GM18517 (cell line): ENCODE measurements at regions not wholly inside any gene's neighbourhood (a gene's known extent, or its start where the extent isn't known, plus 50 kb on each side); places are given as distances from the start of the nearest gene placed in this dataset.

Experiments used
- ATAC-seq: cut with Tn5 transposase; IDR thresholded peaks from one replicate; pipeline ENCODE4 v1.9.1; 2021; ENCODE audit warnings: mild to moderate bottlenecking, moderate library complexity; ENCODE audit not compliant: unreplicated experiment

DNA sequence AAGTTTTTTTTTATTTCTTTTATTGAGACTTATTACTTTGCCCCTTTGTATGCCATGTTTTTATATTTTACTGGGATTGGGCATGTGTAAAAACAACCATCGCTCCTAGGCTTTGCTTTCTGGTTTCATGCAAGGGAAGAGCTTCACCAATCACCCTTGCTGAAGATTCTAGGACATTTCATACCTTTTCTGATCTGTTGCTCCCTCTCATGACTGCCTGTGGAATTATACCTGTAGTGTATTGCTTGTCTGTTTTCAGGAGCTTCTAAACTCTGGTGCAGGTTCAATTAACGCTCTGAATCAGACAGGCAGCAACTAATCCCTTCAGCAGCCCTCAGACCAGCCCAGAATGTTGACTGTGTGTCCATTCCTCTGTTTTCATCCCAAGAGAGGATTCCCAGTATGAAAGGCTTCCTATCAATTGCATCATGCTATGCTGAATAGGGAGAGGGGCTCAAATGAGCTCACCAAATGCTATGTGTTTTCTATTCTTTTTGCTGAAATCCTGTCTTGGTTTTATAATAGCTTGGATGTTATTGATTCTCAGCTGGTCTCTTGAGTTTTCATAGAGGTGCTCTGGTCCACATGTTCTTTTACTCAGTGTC lies 572.9 kb upstream of the CDH6 start:
- no peak for ATAC-seq

DNA sequence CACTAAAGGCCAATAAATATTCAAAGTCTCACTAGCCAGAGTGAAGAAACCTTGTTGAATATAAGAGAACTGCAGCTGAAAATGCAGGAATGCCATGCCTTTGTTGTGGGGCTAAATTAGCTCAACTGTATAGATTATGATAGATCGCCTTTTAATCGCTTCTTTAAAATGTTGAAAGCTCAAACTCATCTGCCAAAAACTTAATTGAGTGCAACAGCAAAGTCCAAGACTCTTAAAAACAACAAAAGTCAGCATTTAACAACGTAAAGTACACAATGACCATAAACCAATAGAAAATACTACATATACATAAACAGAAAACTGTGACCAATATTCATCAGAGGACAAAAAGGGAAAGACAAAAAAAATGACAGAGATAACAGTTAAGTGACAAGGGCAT lies 585.0 kb upstream of the CDH6 start:
- no peak for ATAC-seq

DNA sequence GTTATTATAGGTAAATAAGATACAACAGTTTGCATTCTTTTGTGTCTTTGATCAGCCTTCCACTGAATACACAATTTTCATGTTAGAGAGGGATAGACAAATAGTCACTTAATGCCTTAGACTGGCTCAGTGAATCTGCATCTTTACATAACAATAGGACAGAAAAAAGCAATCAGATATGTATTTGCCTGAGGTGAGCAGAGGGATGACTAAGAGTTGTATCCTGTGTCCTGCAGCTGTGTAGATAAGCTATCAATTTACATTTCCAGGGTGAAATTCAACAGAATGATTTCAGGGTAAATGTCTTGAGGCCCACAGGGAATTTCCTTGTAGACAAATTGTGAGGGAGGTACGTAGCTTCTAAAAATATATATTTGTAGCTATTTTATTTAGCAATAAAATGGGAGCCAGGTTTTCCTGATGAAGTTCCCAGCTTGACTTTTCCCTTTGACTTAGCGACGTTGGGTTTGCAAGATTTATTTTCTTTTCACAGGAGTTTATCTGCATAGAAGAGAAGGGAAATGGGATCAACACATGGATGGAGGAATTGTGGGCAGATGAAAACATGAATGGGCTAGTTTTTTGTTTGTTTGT lies 586.1 kb upstream of the CDH6 start:
- no peak for ATAC-seq

DNA sequence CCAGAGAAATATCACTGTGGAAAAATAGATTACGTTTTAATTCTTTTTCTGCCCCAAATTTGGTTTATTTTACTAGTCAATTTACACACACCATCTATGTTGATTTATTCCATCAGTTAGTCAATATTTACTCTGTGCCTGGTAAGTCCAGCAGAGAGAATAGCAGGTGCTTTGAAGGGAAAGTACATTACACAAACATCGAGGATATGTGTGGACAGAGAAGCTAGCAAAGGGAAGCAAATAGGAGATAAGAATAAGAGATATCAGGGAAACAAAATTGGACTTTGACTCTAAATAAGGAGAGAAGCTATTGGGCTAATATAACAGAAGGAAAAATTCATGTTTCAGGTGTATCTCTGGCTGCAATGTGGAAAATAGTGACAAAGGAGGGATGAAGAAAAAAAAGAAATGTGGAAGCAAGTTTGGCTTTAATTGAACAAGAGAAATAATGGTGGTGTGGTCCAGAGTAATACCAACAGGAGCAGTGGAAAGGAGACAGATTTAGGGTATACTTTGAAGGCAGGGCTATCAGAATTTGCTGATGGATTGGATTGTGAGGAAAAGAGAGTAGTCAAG lies 587.7 kb upstream of the CDH6 start:
- ATAC-seq = no peak

- no peak for ATAC-seq
Observed at GRCh38 chr5:30604648-30605262, 588.7 kb upstream of the CDH6 start.

GRCh38 chr5:30600892-30601291 lies 592.6 kb upstream of the CDH6 start:
- no peak for ATAC-seq

GRCh38 chr5:30596495-30597064 lies 596.9 kb upstream of the CDH6 start:
- no peak for ATAC-seq

GRCh38 chr5:30594331-30594730 lies 599.2 kb upstream of the CDH6 start:
- no peak for ATAC-seq

- ATAC-seq = no peak
Observed at GRCh38 chr5:30592833-30593232, 600.7 kb upstream of the CDH6 start.

DNA sequence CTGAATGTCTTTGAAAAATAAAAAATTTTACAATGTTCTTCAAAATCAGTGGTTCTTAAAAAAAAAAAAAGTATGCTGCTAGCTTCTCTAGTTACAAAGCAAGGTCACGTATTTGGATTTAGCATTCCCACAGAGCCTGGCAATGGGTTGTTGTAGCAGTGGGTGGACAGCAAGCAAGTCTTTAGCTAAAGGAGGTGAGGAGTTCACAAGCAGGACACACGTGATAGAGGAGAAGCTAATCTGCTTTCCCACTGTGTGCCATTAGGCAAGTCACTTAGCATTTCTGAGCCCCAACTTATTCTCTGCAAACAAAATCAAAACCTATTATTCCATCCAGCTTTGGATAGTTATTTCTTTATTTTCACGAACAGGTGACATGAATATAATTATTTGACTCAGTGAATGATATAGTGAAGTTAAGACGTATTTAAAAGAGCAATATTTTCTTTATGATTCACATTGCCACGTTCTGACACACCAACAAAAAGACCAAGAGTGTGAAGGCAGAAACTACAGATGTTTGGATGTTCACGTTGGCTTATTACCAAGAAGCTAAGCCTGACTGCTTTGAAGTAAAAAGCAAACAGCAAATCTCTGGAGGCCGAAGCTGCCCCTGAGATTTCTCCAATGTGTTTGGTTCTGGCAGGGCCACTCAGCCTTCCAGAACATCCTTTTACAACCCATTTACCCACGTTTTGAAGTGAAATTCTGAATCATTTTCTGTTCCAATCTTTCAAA lies 612.1 kb upstream of the CDH6 start:
- no peak for ATAC-seq

DNA sequence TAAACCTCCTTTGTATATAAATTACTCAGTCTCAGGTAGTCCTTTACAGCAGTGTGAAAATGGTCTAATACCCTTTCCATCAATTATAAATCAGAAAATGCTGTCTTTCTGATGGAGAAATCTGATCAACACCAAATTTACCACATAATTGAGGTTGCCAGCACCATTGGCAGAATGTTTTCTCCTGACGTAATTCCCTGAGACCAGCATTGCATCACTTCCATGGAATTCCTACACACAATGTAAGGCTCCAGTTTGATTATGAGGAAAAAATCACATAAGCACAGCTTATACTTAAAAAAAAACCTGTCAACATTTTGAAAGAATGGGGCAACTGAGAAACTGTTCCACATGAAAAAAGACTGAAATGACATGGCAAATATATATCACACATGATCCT lies 618.7 kb upstream of the CDH6 start:
- no peak for ATAC-seq

DNA sequence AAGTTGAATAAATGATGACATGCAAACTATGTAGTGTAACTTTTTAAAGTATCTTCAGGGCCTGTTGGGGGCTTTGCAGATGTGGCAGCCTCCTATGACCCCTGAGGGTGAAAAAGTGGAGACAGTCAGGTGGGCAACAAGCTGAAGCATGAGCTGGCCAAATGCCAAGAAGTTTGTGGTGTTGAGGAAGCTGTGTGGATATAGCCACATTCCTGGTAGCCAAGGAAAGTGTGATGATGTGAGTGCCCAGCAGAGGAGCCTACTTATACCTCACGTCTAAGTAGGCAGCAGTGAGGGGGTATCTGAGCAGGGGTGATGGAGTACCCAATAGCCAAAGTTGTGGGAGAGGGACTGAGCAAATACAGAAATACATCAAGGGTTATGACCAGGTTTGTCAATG lies 621.2 kb upstream of the CDH6 start:
- no peak for ATAC-seq

- ATAC-seq = no peak
Observed at GRCh38 chr5:30561771-30562170, 631.7 kb upstream of the CDH6 start.

DNA sequence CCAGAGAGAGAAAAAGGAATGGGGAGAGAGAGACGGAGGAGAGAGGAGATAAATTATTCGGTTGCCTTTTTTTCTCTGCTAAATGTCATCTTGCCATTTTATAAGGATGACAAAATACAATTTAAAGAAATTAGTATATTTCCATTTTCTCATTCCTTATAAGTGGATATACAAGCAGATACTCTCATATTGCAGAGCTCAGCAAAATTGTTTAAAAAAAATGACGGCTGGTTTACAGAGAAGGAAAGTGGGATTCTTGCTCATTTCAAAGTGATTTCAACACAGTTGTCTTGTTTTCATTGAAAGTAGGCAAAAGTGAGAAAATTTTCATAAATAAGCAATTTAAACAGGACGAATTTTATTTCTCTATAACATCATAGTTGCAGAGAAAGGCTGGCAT lies 641.9 kb upstream of the CDH6 start:
- no peak for ATAC-seq

GRCh38 chr5:30548580-30549305 lies 644.7 kb upstream of the CDH6 start:
- ATAC-seq = no peak

DNA sequence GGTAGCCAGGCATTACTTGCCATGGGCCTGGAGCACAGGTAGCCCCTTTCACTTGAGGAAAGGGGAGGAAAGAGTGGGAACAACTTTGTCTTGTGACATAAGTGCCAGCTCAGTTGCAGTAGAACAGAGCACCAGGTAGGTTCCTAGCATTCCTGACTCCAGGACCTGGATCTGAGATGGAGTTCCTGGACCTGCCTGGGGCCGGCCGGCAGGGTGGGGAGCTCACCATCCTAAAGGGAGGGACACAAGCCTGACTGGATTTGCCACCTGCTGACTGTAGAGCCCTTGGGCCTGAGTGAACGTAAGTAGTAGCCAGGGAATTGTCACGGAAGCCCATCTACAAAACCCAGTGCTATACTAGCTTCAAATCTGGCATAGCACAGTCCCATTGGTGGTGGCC lies 653.3 kb upstream of the CDH6 start:
- no peak for ATAC-seq

DNA sequence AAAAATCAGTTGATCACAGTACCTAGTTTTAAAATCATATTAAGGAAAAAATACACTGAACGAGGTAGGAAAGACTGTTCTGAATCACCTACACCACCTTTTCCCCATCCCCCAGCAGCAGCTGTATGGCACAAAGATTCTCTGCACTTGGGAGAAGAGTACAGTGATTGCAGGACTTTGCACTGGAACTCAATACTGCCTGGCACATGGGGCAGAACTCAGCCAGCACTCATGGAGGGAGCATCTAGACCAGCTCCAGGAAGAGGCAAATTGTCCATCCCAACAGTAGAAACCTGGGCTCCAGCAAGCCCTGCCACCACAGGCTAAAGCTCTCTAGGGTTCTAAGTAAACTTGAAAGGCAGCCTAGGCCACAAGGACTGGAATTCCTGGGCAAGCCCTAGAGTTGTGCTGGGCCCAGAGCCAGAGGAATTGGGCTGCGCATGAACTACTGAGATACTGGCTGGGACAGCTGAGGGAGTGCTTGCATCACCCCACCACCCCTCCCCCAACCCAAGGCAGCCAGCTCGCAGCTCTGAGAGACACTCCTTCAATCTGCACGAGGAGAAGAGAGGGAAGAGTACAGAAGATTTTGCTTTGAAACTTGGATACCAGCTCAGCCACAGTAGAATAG lies 654.4 kb upstream of the CDH6 start:
- ATAC-seq = no peak

- no peak for ATAC-seq
Observed at GRCh38 chr5:30525353-30525752, 668.1 kb upstream of the CDH6 start.

DNA sequence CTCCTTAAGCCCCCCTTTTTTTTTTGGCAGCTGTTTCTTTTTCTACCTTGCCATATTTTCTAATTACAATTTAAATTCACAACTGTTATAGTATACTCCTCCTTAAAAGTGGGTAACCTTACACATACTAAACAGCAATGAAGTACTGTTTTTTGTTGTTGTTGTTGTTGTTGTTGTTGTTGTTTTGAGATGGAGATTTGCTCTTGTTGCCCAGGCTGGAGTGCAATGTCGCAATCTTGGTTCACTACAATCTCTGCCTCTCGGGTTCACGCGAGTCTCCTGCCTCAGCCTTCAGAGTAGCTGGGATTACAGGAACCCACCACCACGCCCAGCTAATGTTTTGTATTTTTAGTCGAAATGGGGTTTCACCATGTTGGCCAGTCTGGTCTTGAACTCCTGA lies 669.1 kb upstream of the CDH6 start:
- no peak for ATAC-seq

DNA sequence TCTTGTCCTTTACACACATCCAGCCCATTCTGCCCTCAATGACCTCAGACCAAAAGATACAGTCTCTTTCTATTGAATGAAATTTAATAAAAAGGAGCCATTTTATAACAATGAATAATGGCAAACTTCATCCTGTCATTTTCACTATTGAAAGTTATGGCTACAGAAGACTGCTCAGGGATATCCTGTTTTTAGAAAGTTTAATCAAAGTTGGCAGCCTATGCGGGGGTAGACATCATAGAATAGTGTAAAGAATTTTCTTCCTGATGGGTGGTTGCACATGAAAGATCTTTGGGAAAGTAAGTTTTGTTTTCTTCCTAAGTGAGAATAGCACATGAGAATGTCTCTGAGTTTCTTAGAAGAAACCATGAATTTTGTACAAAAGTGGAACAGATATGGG lies 670.4 kb upstream of the CDH6 start:
- no peak for ATAC-seq
